DOHH2 (cell line): ENCODE measurements at regions not wholly inside any gene's neighbourhood (a gene's known extent, or its start where the extent isn't known, plus 50 kb on each side); places are given as distances from the start of the nearest gene placed in this dataset.

Experiments used
- EZH2phosphoT487 ChIP-seq: fragments of 200-600 bp; sonication (generic); IDR thresholded peaks from 2 replicates; pipeline ENCODE4 v1.6.1; 2017; ENCODE audit warnings: borderline replicate concordance, mild to moderate bottlenecking, antibody characterized with exemption, low read length, moderate library complexity, mixed read lengths
- TF ChIP-seq, protein P1 (sequence below): fragments of 200-600 bp; sonication (generic); IDR thresholded peaks from one replicate; pipeline ENCODE4 v1.5.1; 2014; ENCODE audit warnings: antibody characterized with exemption, mild to moderate bottlenecking, low read depth, low read length; ENCODE audit not compliant: poor library complexity, severe bottlenecking

GRCh38 chr2:89829828-89830227, 1138.4 kb downstream of the RPIA start:
- TF ChIP-seq, protein P1, sequence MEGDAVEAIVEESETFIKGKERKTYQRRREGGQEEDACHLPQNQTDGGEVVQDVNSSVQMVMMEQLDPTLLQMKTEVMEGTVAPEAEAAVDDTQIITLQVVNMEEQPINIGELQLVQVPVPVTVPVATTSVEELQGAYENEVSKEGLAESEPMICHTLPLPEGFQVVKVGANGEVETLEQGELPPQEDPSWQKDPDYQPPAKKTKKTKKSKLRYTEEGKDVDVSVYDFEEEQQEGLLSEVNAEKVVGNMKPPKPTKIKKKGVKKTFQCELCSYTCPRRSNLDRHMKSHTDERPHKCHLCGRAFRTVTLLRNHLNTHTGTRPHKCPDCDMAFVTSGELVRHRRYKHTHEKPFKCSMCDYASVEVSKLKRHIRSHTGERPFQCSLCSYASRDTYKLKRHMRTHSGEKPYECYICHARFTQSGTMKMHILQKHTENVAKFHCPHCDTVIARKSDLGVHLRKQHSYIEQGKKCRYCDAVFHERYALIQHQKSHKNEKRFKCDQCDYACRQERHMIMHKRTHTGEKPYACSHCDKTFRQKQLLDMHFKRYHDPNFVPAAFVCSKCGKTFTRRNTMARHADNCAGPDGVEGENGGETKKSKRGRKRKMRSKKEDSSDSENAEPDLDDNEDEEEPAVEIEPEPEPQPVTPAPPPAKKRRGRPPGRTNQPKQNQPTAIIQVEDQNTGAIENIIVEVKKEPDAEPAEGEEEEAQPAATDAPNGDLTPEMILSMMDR: no peak
- TF ChIP-seq EZH2phosphoT487: no peak
